ENCODE measurements at regions not wholly inside any gene's neighbourhood (a gene's known extent, or its start where the extent isn't known, plus 50 kb on each side); places are given as distances from the start of the nearest gene placed in this dataset.

DNA sequence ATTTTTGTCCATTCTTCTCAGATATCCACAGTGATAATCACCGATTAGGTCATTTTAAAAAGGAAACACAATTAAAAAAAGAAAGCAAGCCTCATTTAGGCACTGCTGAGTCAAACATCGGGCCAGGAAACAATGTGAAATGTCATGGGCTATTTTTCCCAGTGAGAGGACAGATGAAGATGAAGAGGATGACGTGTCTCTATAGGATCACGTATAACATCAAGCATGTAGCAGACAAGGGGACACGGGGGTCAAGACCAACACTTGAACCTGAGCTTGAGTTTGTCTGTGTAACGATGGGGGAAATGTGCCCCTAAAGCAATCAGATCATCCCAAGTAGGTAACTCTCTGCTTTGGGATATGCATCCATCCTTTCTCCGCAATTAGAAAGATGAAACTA lies 553.2 kb downstream of the CD83 start:
- TF ChIP-seq, protein P1, sequence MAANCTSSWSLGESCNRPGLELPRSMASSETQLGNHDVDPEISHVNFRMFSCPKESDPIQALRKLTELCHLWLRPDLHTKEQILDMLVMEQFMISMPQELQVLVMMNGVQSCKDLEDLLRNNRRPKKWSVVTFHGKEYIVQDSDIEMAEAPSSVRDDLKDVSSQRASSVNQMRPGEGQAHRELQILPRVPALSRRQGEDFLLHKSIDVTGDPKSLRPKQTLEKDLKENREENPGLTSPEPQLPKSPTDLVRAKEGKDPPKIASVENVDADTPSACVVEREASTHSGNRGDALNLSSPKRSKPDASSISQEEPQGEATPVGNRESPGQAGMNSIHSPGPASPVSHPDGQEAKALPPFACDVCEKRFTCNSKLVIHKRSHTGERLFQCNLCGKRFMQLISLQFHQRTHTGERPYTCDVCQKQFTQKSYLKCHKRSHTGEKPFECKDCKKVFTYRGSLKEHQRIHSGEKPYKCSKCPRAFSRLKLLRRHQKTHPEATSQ (tag by site-specific recombination; IDR thresholded peaks at IDR 0.05): no peak
- TF ChIP-seq, protein P2, sequence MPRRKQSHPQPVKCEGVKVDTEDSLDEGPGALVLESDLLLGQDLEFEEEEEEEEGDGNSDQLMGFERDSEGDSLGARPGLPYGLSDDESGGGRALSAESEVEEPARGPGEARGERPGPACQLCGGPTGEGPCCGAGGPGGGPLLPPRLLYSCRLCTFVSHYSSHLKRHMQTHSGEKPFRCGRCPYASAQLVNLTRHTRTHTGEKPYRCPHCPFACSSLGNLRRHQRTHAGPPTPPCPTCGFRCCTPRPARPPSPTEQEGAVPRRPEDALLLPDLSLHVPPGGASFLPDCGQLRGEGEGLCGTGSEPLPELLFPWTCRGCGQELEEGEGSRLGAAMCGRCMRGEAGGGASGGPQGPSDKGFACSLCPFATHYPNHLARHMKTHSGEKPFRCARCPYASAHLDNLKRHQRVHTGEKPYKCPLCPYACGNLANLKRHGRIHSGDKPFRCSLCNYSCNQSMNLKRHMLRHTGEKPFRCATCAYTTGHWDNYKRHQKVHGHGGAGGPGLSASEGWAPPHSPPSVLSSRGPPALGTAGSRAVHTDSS (tag by site-specific recombination; IDR thresholded peaks at IDR 0.05): peak; percentile 58; the same call in 1 of the 2 replicates
- no peak for TF ChIP-seq ZNF837 (tag by site-specific recombination; IDR thresholded peaks at IDR 0.05)
- TF ChIP-seq ZNF341 (tag by site-specific recombination; IDR thresholded peaks at IDR 0.05; ENCODE audit: low read depth): no peak
- no peak overlapping the region for H3K4me3 ChIP-seq (ENCODE audit: low read depth, low read length)
- H3K9me3 ChIP-seq (ENCODE audit: control insufficient read depth, insufficient read depth, low read depth, low read length): no peaks in the 10 kb centered on the region
- ChIA-PET CTCF (interaction anchor here (0.5 to 0.6 kb wide), 3 partner anchors 9 to 192 kb away, joined by 3 to 4 read pairs (median 4); no protein-coding TSS in a partner anchor), POLR2A (no interaction called here)
- no peak overlapping the region for H3K27ac ChIP-seq (ENCODE audit: extremely low read depth, low read depth, low read length)
- peaks cover 6% of the 10 kb centered on the region; the same call in 1 of the 2 replicates for H3K4me1 ChIP-seq (ENCODE audit: control insufficient read depth, insufficient read depth, low read length)
- H3K36me3 ChIP-seq (ENCODE audit: control insufficient read depth in 2 of 2, insufficient read depth in 1 of 2, low read length in 2 of 2): no peaks in the 10 kb centered on the region

DNA sequence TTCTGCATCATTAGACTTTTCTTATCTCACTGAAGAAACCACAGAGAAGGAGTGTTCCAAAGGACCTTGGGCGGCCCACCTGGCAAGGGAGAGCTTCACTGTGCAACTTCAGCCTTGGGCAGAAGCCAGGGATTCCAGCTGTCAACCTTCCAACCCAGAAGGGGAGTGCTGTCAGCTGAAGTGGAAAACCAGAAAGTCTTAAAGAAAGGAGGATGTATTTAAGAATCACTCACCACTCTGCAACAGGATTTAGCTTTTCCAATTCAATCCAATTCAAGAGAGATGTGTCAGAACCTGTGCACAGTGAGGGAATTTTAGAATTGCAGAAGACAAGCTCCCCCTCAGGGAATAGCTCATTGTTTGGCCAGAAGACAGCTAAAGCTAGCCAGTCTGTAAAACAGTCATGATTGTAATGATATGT lies 553.7 kb downstream of the CD83 start:
- no peaks in the 10 kb centered on the region for H3K9me3 ChIP-seq (ENCODE audit: control insufficient read depth, insufficient read depth, low read depth, low read length)
- peaks cover 6% of the 10 kb centered on the region; the same call in 1 of the 2 replicates for H3K4me1 ChIP-seq (ENCODE audit: control insufficient read depth, insufficient read depth, low read length)
- H3K4me3 ChIP-seq (ENCODE audit: low read depth, low read length): no peak overlapping the region
- POLR2A ChIA-PET: interaction anchor here (0.5 kb wide), 1 partner anchor 9 kb away, joined by 4 read pairs; no protein-coding TSS in a partner anchor
- TF ChIP-seq, protein P3, sequence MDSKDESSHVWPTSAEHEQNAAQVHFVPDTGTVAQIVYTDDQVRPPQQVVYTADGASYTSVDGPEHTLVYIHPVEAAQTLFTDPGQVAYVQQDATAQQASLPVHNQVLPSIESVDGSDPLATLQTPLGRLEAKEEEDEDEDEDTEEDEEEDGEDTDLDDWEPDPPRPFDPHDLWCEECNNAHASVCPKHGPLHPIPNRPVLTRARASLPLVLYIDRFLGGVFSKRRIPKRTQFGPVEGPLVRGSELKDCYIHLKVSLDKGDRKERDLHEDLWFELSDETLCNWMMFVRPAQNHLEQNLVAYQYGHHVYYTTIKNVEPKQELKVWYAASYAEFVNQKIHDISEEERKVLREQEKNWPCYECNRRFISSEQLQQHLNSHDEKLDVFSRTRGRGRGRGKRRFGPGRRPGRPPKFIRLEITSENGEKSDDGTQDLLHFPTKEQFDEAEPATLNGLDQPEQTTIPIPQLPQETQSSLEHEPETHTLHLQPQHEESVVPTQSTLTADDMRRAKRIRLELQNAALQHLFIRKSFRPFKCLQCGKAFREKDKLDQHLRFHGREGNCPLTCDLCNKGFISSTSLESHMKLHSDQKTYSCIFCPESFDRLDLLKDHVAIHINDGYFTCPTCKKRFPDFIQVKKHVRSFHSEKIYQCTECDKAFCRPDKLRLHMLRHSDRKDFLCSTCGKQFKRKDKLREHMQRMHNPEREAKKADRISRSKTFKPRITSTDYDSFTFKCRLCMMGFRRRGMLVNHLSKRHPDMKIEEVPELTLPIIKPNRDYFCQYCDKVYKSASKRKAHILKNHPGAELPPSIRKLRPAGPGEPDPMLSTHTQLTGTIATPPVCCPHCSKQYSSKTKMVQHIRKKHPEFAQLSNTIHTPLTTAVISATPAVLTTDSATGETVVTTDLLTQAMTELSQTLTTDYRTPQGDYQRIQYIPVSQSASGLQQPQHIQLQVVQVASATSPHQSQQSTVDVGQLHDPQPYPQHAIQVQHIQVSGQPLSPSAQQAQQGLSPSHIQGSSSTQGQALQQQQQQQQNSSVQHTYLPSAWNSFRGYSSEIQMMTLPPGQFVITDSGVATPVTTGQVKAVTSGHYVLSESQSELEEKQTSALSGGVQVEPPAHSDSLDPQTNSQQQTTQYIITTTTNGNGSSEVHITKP (tag by site-specific recombination; IDR thresholded peaks at IDR 0.05): peak; percentile 100
- TF ChIP-seq, protein P4, sequence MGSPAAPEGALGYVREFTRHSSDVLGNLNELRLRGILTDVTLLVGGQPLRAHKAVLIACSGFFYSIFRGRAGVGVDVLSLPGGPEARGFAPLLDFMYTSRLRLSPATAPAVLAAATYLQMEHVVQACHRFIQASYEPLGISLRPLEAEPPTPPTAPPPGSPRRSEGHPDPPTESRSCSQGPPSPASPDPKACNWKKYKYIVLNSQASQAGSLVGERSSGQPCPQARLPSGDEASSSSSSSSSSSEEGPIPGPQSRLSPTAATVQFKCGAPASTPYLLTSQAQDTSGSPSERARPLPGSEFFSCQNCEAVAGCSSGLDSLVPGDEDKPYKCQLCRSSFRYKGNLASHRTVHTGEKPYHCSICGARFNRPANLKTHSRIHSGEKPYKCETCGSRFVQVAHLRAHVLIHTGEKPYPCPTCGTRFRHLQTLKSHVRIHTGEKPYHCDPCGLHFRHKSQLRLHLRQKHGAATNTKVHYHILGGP (tag by site-specific recombination; IDR thresholded peaks at IDR 0.05): no peak
- TF ChIP-seq ZNF341 (tag by site-specific recombination; IDR thresholded peaks at IDR 0.05; ENCODE audit: low read depth) (no peak), ZNF501 (tag by site-specific recombination; IDR thresholded peaks at IDR 0.05) (no peak)
- H3K36me3 ChIP-seq (ENCODE audit: control insufficient read depth in 2 of 2, insufficient read depth in 1 of 2, low read length in 2 of 2): no peaks in the 10 kb centered on the region
- H3K27ac ChIP-seq (ENCODE audit: extremely low read depth, low read depth, low read length): no peak overlapping the region
- CTCF ChIA-PET: interaction anchor here (0.5 to 1.7 kb wide), 7 partner anchors 9 to 793 kb away, joined by 3 to 6 read pairs (median 3); no protein-coding TSS in a partner anchor

DNA sequence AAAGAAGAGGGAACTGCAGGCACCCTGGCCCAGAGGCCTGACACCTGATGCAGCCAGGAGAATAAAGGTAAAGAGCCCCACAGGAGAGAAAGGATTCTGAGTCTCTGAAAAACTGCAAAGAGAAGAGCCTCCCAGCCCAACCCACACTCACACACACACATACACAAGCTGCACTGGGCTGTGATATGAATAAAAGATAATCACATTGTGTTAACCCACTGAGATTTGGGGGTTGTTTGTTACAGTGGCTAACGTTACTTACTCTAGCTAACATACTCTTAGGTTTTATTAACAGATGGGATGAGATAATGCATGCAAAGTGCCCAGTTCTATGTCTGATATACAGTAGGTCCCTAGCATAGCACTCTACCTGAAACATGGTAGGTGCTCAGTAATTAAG lies 554.4 kb downstream of the CD83 start:
- Histone ChIP-seq H3K9me3 (ENCODE audit: control insufficient read depth, insufficient read depth, low read depth, low read length) (no peaks in the 10 kb centered on the region), H3K36me3 (ENCODE audit: control insufficient read depth in 2 of 2, insufficient read depth in 1 of 2, low read length in 2 of 2) (no peaks in the 10 kb centered on the region), H3K4me3 (ENCODE audit: low read depth, low read length) (no peak overlapping the region), H3K4me1 (ENCODE audit: control insufficient read depth, insufficient read depth, low read length) (peaks cover 6% of the 10 kb centered on the region; the same call in 1 of the 2 replicates), H3K27ac (ENCODE audit: extremely low read depth, low read depth, low read length) (no peak overlapping the region)
- CTCF ChIA-PET: interaction anchor here (0.5 to 1.7 kb wide), 6 partner anchors 9 to 792 kb away, joined by 3 to 6 read pairs (median 3); no protein-coding TSS in a partner anchor
- TF ChIP-seq ZNF549 (tag by site-specific recombination; IDR thresholded peaks at IDR 0.05) (no peak), GLI4 (tag by site-specific recombination; IDR thresholded peaks at IDR 0.05) (no peak), ZNF138 (tag by site-specific recombination; IDR thresholded peaks at IDR 0.05; ENCODE audit: borderline replicate concordance) (no peak), ZNF274 (IDR thresholded peaks at IDR 0.05; ENCODE audit: low read length) (no peak), ZNF274 (tag by site-specific recombination; IDR thresholded peaks at IDR 0.05; ENCODE audit: borderline replicate concordance) (no peak), SCRT2 (tag by site-specific recombination; IDR thresholded peaks at IDR 0.05) (no peak), ZNF626 (tag by site-specific recombination; IDR thresholded peaks at IDR 0.05) (no peak)
- POLR2A ChIA-PET: interaction anchor here (0.5 kb wide), 1 partner anchor 8 kb away, joined by 4 read pairs; no protein-coding TSS in a partner anchor
